Activated naive CD8-positive, alpha-beta T cell treated with anti-CD3 and anti-CD28 coated beads, Interleukin-2, amount 50 U/mL, for 24 hours (primary cell): ENCODE measurements at regions not wholly inside any gene's neighbourhood (a gene's known extent, or its start where the extent isn't known, plus 50 kb on each side); places are given as distances from the start of the nearest gene placed in this dataset.

Experiments used
- ATAC-seq: fragments of 150-1000 bp; cut with Tn5 transposase; one replicate; pipeline ENCODE4 v1.10.0; 2021
- DNase-seq: peaks from one replicate; pipeline ENCODE4 v3.0.0; 2021
- H3K27ac Mint-ChIP-seq: one replicate; pipeline ENCODE4 v1.8.0; 2021; ENCODE audit warnings: mild to moderate bottlenecking, mixed read lengths
- H3K27me3 Mint-ChIP-seq: one replicate; pipeline ENCODE4 v1.8.0; 2021; ENCODE audit warnings: mixed read lengths
- H3K36me3 Mint-ChIP-seq: one replicate; pipeline ENCODE4 v1.8.0; 2021; ENCODE audit warnings: low read depth, mixed read lengths
- H3K4me1 Mint-ChIP-seq: one replicate; pipeline ENCODE4 v1.8.0; 2021; ENCODE audit warnings: mixed read lengths
- H3K4me3 Mint-ChIP-seq: one replicate; pipeline ENCODE4 v1.8.0; 2021; ENCODE audit warnings: mild to moderate bottlenecking, moderate library complexity, mixed read lengths
- H3K9me3 Mint-ChIP-seq: one replicate; pipeline ENCODE4 v1.8.0; 2021; ENCODE audit warnings: mixed read lengths

DNA sequence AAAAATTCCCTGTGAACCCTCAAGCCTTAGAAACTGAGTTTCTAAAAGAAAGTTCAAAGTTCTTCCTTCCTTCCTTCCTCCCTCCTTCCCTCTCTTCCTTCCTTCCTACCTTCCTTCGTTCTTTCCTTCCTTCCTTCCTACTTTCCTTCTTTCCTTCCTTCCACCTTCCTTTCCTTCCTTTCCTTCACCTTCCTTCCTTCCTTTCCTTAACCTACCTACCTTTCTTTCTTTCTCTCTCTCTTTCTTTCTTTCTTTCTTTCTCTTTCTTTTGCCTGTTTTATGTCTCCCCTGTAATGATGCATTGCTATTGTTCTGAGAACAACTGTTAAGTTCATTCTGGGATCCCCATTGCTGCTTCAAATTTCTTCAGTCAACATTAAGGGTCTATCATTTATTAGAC, 551.1 kb downstream of the TFEC start:
- Mint-ChIP-seq H3K9me3 (no peaks in the 10 kb centered on the region), H3K4me3 (no peak overlapping the region), H3K36me3 (no peaks in the 10 kb centered on the region), H3K4me1 (peaks cover 9% of the 10 kb centered on the region), H3K27me3 (peaks cover 35% of the 10 kb centered on the region), H3K27ac (no peak overlapping the region)
- ATAC-seq (no peak), DNase-seq (no peak)

- Mint-ChIP-seq H3K9me3 (no peaks in the 10 kb centered on the region), H3K36me3 (no peaks in the 10 kb centered on the region), H3K27me3 (peaks cover 34% of the 10 kb centered on the region), H3K4me1 (peaks cover 9% of the 10 kb centered on the region), H3K4me3 (no peak overlapping the region), H3K27ac (no peak overlapping the region)
- ATAC-seq = no peak
- DNase-seq = no peak
Observed at GRCh38 chr7:115478426-115478825, 552.1 kb downstream of the TFEC start.

GRCh38 chr7:115477193-115477651, 553.3 kb downstream of the TFEC start:
- H3K27me3 Mint-ChIP-seq = peaks cover 35% of the 10 kb centered on the region

GRCh38 chr7:115476671-115477181, 553.8 kb downstream of the TFEC start:
- H3K4me3 Mint-ChIP-seq = peak overlapping the region; percentile 56
- peaks cover 36% of the 10 kb centered on the region for H3K27me3 Mint-ChIP-seq
- DNase-seq (no peak), ATAC-seq (no peak)
- H3K4me1 Mint-ChIP-seq = peaks cover 9% of the 10 kb centered on the region
- no peaks in the 10 kb centered on the region for H3K9me3 Mint-ChIP-seq
- H3K27ac Mint-ChIP-seq = no peak overlapping the region
- H3K36me3 Mint-ChIP-seq = no peaks in the 10 kb centered on the region

More at GRCh38 chr7:115477193-115477651, 553.3 kb downstream of the TFEC start:
- no peak overlapping the region for H3K27ac Mint-ChIP-seq
- no peaks in the 10 kb centered on the region for H3K36me3 Mint-ChIP-seq
- no peaks in the 10 kb centered on the region for H3K9me3 Mint-ChIP-seq
- ATAC-seq (no peak), DNase-seq (no peak)
- H3K4me3 Mint-ChIP-seq = peak overlapping the region; percentile 56
- peaks cover 9% of the 10 kb centered on the region for H3K4me1 Mint-ChIP-seq

- no peaks in the 10 kb centered on the region for H3K36me3 Mint-ChIP-seq
- ATAC-seq (no peak), DNase-seq (no peak)
- peaks cover 9% of the 10 kb centered on the region for H3K4me1 Mint-ChIP-seq
- H3K27me3 Mint-ChIP-seq = peaks cover 34% of the 10 kb centered on the region
- no peak overlapping the region for H3K27ac Mint-ChIP-seq
- H3K9me3 Mint-ChIP-seq = no peaks in the 10 kb centered on the region
- no peak overlapping the region for H3K4me3 Mint-ChIP-seq
Observed at GRCh38 chr7:115475761-115476385, 554.0 kb downstream of the MDFIC start.

GRCh38 chr7:115475206-115475605, 553.3 kb downstream of the MDFIC start:
- Mint-ChIP-seq H3K27ac (no peak overlapping the region), H3K9me3 (no peaks in the 10 kb centered on the region), H3K36me3 (no peaks in the 10 kb centered on the region), H3K4me1 (peaks cover 9% of the 10 kb centered on the region), H3K4me3 (no peak overlapping the region), H3K27me3 (peaks cover 32% of the 10 kb centered on the region)
- DNase-seq = no peak
- no peak for ATAC-seq

- DNase-seq (no peak), ATAC-seq (no peak)
- Mint-ChIP-seq H3K36me3 (no peaks in the 10 kb centered on the region), H3K4me3 (no peak overlapping the region), H3K9me3 (no peaks in the 10 kb centered on the region), H3K27ac (no peak overlapping the region), H3K27me3 (peaks cover 24% of the 10 kb centered on the region), H3K4me1 (peaks cover 9% of the 10 kb centered on the region)
Observed at GRCh38 chr7:115474137-115474536, 552.2 kb downstream of the MDFIC start.

GRCh38 chr7:115471891-115472290, 550.0 kb downstream of the MDFIC start:
- DNase-seq (no peak), ATAC-seq (no peak)
- peaks cover 7% of the 10 kb centered on the region for H3K4me1 Mint-ChIP-seq
- H3K27me3 Mint-ChIP-seq = peaks cover 17% of the 10 kb centered on the region
- no peak overlapping the region for H3K27ac Mint-ChIP-seq
- H3K9me3 Mint-ChIP-seq = no peaks in the 10 kb centered on the region
- H3K4me3 Mint-ChIP-seq = no peak overlapping the region
- H3K36me3 Mint-ChIP-seq = no peaks in the 10 kb centered on the region

DNA sequence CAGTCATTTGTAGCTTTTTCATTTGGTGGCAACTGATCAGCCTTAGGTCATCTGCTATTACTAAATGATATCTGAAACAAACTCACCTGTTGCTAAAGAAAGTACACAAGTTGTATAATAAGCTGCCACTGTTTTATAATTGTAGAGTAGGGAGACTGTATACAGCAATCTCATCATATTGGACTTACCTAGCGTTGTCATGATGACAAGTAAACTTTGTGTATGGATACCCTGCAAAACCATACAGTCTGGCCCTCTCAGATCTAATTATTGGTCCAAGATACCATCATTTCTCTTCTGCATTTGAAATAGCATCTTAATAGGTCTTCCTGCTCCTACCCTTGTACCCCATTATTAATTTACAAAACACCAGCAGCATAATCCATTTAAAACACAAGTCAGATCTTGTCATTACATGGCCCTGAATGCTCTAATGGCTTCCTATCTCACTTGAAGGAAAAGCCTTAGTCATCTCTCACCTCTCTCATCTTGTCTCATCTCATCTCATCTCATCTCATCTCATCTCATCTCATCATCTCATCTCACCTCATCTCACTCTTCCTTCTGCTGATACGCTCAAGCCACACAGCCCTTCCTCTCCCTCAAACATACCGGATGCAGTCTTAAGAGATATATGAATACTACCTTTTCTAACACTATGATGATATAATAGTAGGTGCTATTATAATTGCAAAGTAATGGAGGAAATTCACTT, 540.6 kb downstream of the MDFIC start:
- DNase-seq (no peak), ATAC-seq (no peak)
- Mint-ChIP-seq H3K27me3 (no peaks in the 10 kb centered on the region), H3K27ac (no peak overlapping the region), H3K4me3 (no peak overlapping the region), H3K9me3 (no peaks in the 10 kb centered on the region), H3K4me1 (no peaks in the 10 kb centered on the region), H3K36me3 (no peaks in the 10 kb centered on the region)

- ATAC-seq (no peak), DNase-seq (no peak)
- H3K27me3 Mint-ChIP-seq = peaks cover 2% of the 10 kb centered on the region
- H3K4me1 Mint-ChIP-seq = no peaks in the 10 kb centered on the region
- H3K9me3 Mint-ChIP-seq = no peaks in the 10 kb centered on the region
- no peaks in the 10 kb centered on the region for H3K36me3 Mint-ChIP-seq
- H3K4me3 Mint-ChIP-seq = no peak overlapping the region
- H3K27ac Mint-ChIP-seq = no peak overlapping the region
Observed at GRCh38 chr7:115449689-115450088, 527.8 kb downstream of the MDFIC start.

GRCh38 chr7:115447495-115447894, 525.6 kb downstream of the MDFIC start:
- H3K4me1 Mint-ChIP-seq = no peaks in the 10 kb centered on the region
- H3K36me3 Mint-ChIP-seq = no peaks in the 10 kb centered on the region

GRCh38 chr7:115441033-115441432, 519.1 kb downstream of the MDFIC start:
- Mint-ChIP-seq H3K4me1 (no peaks in the 10 kb centered on the region), H3K27ac (no peak overlapping the region), H3K36me3 (no peaks in the 10 kb centered on the region), H3K4me3 (no peak overlapping the region), H3K9me3 (peaks cover 6% of the 10 kb centered on the region), H3K27me3 (no peaks in the 10 kb centered on the region)
- ATAC-seq (no peak), DNase-seq (no peak)

More at GRCh38 chr7:115447495-115447894, 525.6 kb downstream of the MDFIC start:
- H3K27ac Mint-ChIP-seq = no peak overlapping the region
- no peaks in the 10 kb centered on the region for H3K9me3 Mint-ChIP-seq
- no peak overlapping the region for H3K4me3 Mint-ChIP-seq
- no peak for ATAC-seq
- DNase-seq = no peak
- peaks cover 2% of the 10 kb centered on the region for H3K27me3 Mint-ChIP-seq

- no peaks in the 10 kb centered on the region for H3K4me1 Mint-ChIP-seq
- H3K4me3 Mint-ChIP-seq = no peak overlapping the region
- no peaks in the 10 kb centered on the region for H3K27me3 Mint-ChIP-seq
- H3K9me3 Mint-ChIP-seq = peaks cover 6% of the 10 kb centered on the region
- DNase-seq (no peak), ATAC-seq (no peak)
- no peaks in the 10 kb centered on the region for H3K36me3 Mint-ChIP-seq
- no peak overlapping the region for H3K27ac Mint-ChIP-seq
Observed at GRCh38 chr7:115435178-115435577, 513.3 kb downstream of the MDFIC start.

- no peak for ATAC-seq
- Mint-ChIP-seq H3K9me3 (no peaks in the 10 kb centered on the region), H3K27me3 (no peaks in the 10 kb centered on the region), H3K4me1 (no peaks in the 10 kb centered on the region), H3K27ac (no peak overlapping the region), H3K36me3 (no peaks in the 10 kb centered on the region), H3K4me3 (no peak overlapping the region)
- DNase-seq = no peak
Observed at GRCh38 chr7:115429918-115430317, 508.0 kb downstream of the MDFIC start.

DNA sequence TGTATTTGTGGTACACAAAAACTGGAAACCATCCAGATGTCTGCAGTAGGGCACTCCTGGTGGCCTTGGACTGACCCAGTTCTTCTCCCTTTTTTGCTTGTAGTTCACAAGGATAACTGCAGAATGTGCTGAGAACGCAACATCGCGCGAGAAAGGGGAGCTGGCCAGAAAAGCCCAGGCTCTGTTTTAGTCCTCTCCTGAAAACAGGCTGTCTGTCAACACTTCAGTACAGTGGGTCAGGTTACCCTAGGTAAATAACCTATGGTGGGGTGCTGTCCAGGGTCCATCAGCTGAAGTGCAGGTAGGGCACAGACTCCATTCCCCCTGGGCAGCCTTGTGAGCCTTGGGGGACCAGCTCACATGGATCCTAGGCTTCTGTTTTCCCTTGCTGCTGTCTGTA, 495.8 kb downstream of the MDFIC start:
- no peak overlapping the region for H3K4me3 Mint-ChIP-seq
- DNase-seq (no peak), ATAC-seq (no peak)
- no peaks in the 10 kb centered on the region for H3K4me1 Mint-ChIP-seq
- H3K36me3 Mint-ChIP-seq = no peaks in the 10 kb centered on the region
- H3K27me3 Mint-ChIP-seq = no peaks in the 10 kb centered on the region
- no peak overlapping the region for H3K27ac Mint-ChIP-seq
- no peaks in the 10 kb centered on the region for H3K9me3 Mint-ChIP-seq
